ENCODE measurements at regions not wholly inside any gene's neighbourhood (a gene's known extent, or its start where the extent isn't known, plus 50 kb on each side); places are given as distances from the start of the nearest gene placed in this dataset.

- Histone ChIP-seq H3K27me3 (no peaks in the 10 kb centered on the region), H3K9me3 (no peaks in the 10 kb centered on the region), H3K36me3 (no peaks in the 10 kb centered on the region), H3K4me1 (no peaks in the 10 kb centered on the region), H3K27ac (no peak overlapping the region), H3K4me3 (no peak overlapping the region)
- no peak for TF ChIP-seq POLR2A (IDR thresholded peaks at IDR 0.05)
- TF ChIP-seq, protein P1, sequence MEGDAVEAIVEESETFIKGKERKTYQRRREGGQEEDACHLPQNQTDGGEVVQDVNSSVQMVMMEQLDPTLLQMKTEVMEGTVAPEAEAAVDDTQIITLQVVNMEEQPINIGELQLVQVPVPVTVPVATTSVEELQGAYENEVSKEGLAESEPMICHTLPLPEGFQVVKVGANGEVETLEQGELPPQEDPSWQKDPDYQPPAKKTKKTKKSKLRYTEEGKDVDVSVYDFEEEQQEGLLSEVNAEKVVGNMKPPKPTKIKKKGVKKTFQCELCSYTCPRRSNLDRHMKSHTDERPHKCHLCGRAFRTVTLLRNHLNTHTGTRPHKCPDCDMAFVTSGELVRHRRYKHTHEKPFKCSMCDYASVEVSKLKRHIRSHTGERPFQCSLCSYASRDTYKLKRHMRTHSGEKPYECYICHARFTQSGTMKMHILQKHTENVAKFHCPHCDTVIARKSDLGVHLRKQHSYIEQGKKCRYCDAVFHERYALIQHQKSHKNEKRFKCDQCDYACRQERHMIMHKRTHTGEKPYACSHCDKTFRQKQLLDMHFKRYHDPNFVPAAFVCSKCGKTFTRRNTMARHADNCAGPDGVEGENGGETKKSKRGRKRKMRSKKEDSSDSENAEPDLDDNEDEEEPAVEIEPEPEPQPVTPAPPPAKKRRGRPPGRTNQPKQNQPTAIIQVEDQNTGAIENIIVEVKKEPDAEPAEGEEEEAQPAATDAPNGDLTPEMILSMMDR (IDR thresholded peaks at IDR 0.05): no peak
- no peak for DNase-seq
Measured at GRCh38 chr4:66872661-66873060, 672.6 kb downstream of the CENPC start.

GRCh38 chr4:66863481-66863880 lies 681.8 kb downstream of the CENPC start:
- no peak overlapping the region for H3K27ac ChIP-seq
- no peaks in the 10 kb centered on the region for H3K36me3 ChIP-seq
- TF ChIP-seq POLR2A (IDR thresholded peaks at IDR 0.05): no peak
- TF ChIP-seq, protein P1 (IDR thresholded peaks at IDR 0.05): no peak
- no peaks in the 10 kb centered on the region for H3K9me3 ChIP-seq
- DNase-seq: no peak
- H3K4me3 ChIP-seq: no peak overlapping the region
- H3K4me1 ChIP-seq: no peaks in the 10 kb centered on the region
- H3K27me3 ChIP-seq: no peaks in the 10 kb centered on the region

GRCh38 chr4:66855956-66856355 lies 689.3 kb downstream of the CENPC start:
- no peak overlapping the region for H3K27ac ChIP-seq
- no peak overlapping the region for H3K4me3 ChIP-seq
- H3K9me3 ChIP-seq: no peaks in the 10 kb centered on the region
- H3K4me1 ChIP-seq: no peaks in the 10 kb centered on the region
- DNase-seq: no peak
- H3K27me3 ChIP-seq: no peaks in the 10 kb centered on the region
- no peaks in the 10 kb centered on the region for H3K36me3 ChIP-seq
- TF ChIP-seq, protein P1 (IDR thresholded peaks at IDR 0.05): no peak
- no peak for TF ChIP-seq POLR2A (IDR thresholded peaks at IDR 0.05)

GRCh38 chr4:66853845-66854244 lies 691.5 kb downstream of the CENPC start:
- TF ChIP-seq, protein P1 (IDR thresholded peaks at IDR 0.05): no peak
- no peak for TF ChIP-seq POLR2A (IDR thresholded peaks at IDR 0.05)
- Histone ChIP-seq H3K27me3 (no peaks in the 10 kb centered on the region), H3K4me1 (no peaks in the 10 kb centered on the region), H3K36me3 (no peaks in the 10 kb centered on the region), H3K27ac (no peak overlapping the region), H3K4me3 (no peak overlapping the region), H3K9me3 (no peaks in the 10 kb centered on the region)
- DNase-seq: no peak

DNA sequence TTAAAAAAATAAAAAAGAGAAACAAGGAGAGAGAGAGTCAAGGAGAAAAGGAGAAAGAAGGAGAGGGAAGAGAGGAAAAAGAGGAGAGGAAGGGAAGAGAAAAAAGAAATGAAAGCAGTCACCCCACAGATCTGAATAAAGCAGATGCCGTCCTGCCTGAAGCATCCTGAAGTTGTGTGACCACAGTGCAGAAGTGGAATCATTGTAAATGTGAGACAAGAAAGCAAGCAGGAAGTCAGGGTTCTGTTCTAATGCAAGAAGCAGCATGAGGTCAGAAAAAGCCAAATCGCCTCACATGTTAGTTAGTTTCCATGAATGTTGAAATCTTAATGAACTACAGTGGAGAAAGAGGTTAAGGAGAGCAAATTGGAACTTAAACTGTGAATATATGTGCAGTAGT lies 692.5 kb downstream of the CENPC start:
- H3K4me1 ChIP-seq: no peaks in the 10 kb centered on the region
- no peaks in the 10 kb centered on the region for H3K27me3 ChIP-seq
- TF ChIP-seq, protein P1 (IDR thresholded peaks at IDR 0.05): no peak
- no peak for TF ChIP-seq POLR2A (IDR thresholded peaks at IDR 0.05)
- DNase-seq: no peak
- no peaks in the 10 kb centered on the region for H3K36me3 ChIP-seq
- no peak overlapping the region for H3K27ac ChIP-seq
- no peaks in the 10 kb centered on the region for H3K9me3 ChIP-seq
- no peak overlapping the region for H3K4me3 ChIP-seq

GRCh38 chr4:66849596-66849995 lies 695.7 kb downstream of the CENPC start:
- no peak for DNase-seq
- no peak overlapping the region for H3K27ac ChIP-seq
- no peaks in the 10 kb centered on the region for H3K4me1 ChIP-seq
- H3K36me3 ChIP-seq: no peaks in the 10 kb centered on the region
- TF ChIP-seq POLR2A (IDR thresholded peaks at IDR 0.05): no peak
- TF ChIP-seq, protein P1 (IDR thresholded peaks at IDR 0.05): no peak
- H3K27me3 ChIP-seq: no peaks in the 10 kb centered on the region
- no peaks in the 10 kb centered on the region for H3K9me3 ChIP-seq
- H3K4me3 ChIP-seq: no peak overlapping the region
